ENCODE measurements at regions not wholly inside any gene's neighbourhood (a gene's known extent, or its start where the extent isn't known, plus 50 kb on each side); places are given as distances from the start of the nearest gene placed in this dataset.

GRCh38 chr16:5791011-5791657 lies 693.5 kb upstream of the EEF2KMT start:
- DNase-seq: no peak
- H3K4me3 Mint-ChIP-seq: no peak overlapping the region
- peaks cover 0 to 10% (median 5%) of the 10 kb centered on the region in 5 donors for H3K27me3 Mint-ChIP-seq
- no peak for ATAC-seq
- no peaks in the 10 kb centered on the region for H3K36me3 Mint-ChIP-seq
- H3K27ac Mint-ChIP-seq: no peak overlapping the region
- H3K4me1 Mint-ChIP-seq: no peaks in the 10 kb centered on the region
- peaks cover 0 to 23% (median 2%) of the 10 kb centered on the region in 9 donors for H3K9me3 Mint-ChIP-seq
- POLR2A ChIA-PET: no interaction called here

GRCh38 chr16:5790512-5790911 lies 692.9 kb upstream of the EEF2KMT start:
- Mint-ChIP-seq H3K4me1 (no peaks in the 10 kb centered on the region), H3K9me3 (peaks cover 0 to 22% (median 5%) of the 10 kb centered on the region in 9 donors)
- POLR2A ChIA-PET: no interaction called here

GRCh38 chr16:5789033-5789432 lies 691.4 kb upstream of the EEF2KMT start:
- peaks cover 0 to 12% (median 4%) of the 10 kb centered on the region in 5 donors for H3K27me3 Mint-ChIP-seq

More at GRCh38 chr16:5790512-5790911, 692.9 kb upstream of the EEF2KMT start:
- Mint-ChIP-seq H3K36me3 (no peaks in the 10 kb centered on the region), H3K27me3 (peaks cover 0 to 15% (median 5%) of the 10 kb centered on the region in 5 donors), H3K27ac (no peak overlapping the region), H3K4me3 (no peak overlapping the region)
- no peak for ATAC-seq
- DNase-seq: no peak

GRCh38 chr16:5781436-5781835 lies 683.8 kb upstream of the EEF2KMT start:
- DNase-seq (no peak), ATAC-seq (no peak)
- H3K9me3 Mint-ChIP-seq: peaks cover 0 to 34% (median 7%) of the 10 kb centered on the region in 9 donors
- no peak overlapping the region for H3K4me3 Mint-ChIP-seq
- peaks cover 0 to 6% (median 0%) of the 10 kb centered on the region in 5 donors for H3K27me3 Mint-ChIP-seq
- POLR2A ChIA-PET: no interaction called here
- no peaks in the 10 kb centered on the region for H3K36me3 Mint-ChIP-seq
- H3K4me1 Mint-ChIP-seq: no peaks in the 10 kb centered on the region
- H3K27ac Mint-ChIP-seq: no peak overlapping the region

More at GRCh38 chr16:5789033-5789432, 691.4 kb upstream of the EEF2KMT start:
- ATAC-seq (no peak), DNase-seq (no peak)
- Mint-ChIP-seq H3K9me3 (peaks cover 0 to 23% (median 4%) of the 10 kb centered on the region in 9 donors), H3K27ac (no peak overlapping the region), H3K36me3 (no peaks in the 10 kb centered on the region), H3K4me1 (no peaks in the 10 kb centered on the region), H3K4me3 (no peak overlapping the region)
- POLR2A ChIA-PET: no interaction called here

- Mint-ChIP-seq H3K4me1 (no peaks in the 10 kb centered on the region), H3K9me3 (peaks cover 0 to 33% (median 3%) of the 10 kb centered on the region in 9 donors), H3K4me3 (no peak overlapping the region), H3K27ac (no peak overlapping the region), H3K27me3 (no peaks in the 10 kb centered on the region), H3K36me3 (no peaks in the 10 kb centered on the region)
- ATAC-seq (no peak), DNase-seq (no peak)
- POLR2A ChIA-PET: no interaction called here
These were observed 679.3 kb upstream of the EEF2KMT start for GRCh38 chr16:5776876-5777275.

GRCh38 chr16:5775916-5776315 lies 678.3 kb upstream of the EEF2KMT start:
- ATAC-seq (no peak), DNase-seq (no peak)
- Mint-ChIP-seq H3K27me3 (no peaks in the 10 kb centered on the region), H3K9me3 (peaks cover 0 to 33% (median 3%) of the 10 kb centered on the region in 9 donors), H3K27ac (no peak overlapping the region), H3K36me3 (no peaks in the 10 kb centered on the region), H3K4me1 (no peaks in the 10 kb centered on the region), H3K4me3 (no peak overlapping the region)
- POLR2A ChIA-PET: no interaction called here

GRCh38 chr16:5770118-5770517 lies 672.5 kb upstream of the EEF2KMT start:
- Mint-ChIP-seq H3K9me3 (peaks cover 0 to 27% (median 3%) of the 10 kb centered on the region in 9 donors), H3K4me1 (no peaks in the 10 kb centered on the region), H3K4me3 (no peak overlapping the region), H3K27me3 (peaks cover 0 to 1% (median 0%) of the 10 kb centered on the region in 5 donors), H3K36me3 (no peaks in the 10 kb centered on the region), H3K27ac (no peak overlapping the region)
- no peak for DNase-seq
- POLR2A ChIA-PET: no interaction called here
- no peak for ATAC-seq

GRCh38 chr16:5769513-5769912 lies 671.9 kb upstream of the EEF2KMT start:
- Mint-ChIP-seq H3K9me3 (peaks cover 0 to 27% (median 3%) of the 10 kb centered on the region in 9 donors), H3K27me3 (peaks cover 0 to 1% (median 0%) of the 10 kb centered on the region in 5 donors), H3K4me3 (no peak overlapping the region), H3K27ac (no peak overlapping the region), H3K4me1 (no peaks in the 10 kb centered on the region), H3K36me3 (no peaks in the 10 kb centered on the region)
- POLR2A ChIA-PET: no interaction called here
- ATAC-seq: no peak
- DNase-seq: no peak

- Mint-ChIP-seq H3K27me3 (peaks cover 0 to 1% (median 0%) of the 10 kb centered on the region in 5 donors), H3K27ac (no peak overlapping the region), H3K4me3 (no peak overlapping the region), H3K36me3 (no peaks in the 10 kb centered on the region), H3K9me3 (peaks cover 0 to 27% (median 3%) of the 10 kb centered on the region in 9 donors), H3K4me1 (no peaks in the 10 kb centered on the region)
- ATAC-seq (no peak), DNase-seq (no peak)
- POLR2A ChIA-PET: no interaction called here
These were observed 670.9 kb upstream of the EEF2KMT start for GRCh38 chr16:5768445-5768844.

- ATAC-seq: no peak
- Mint-ChIP-seq H3K27ac (no peak overlapping the region), H3K9me3 (peaks cover 0 to 34% (median 3%) of the 10 kb centered on the region in 9 donors), H3K36me3 (no peaks in the 10 kb centered on the region), H3K27me3 (peaks cover 0 to 7% (median 1%) of the 10 kb centered on the region in 5 donors), H3K4me1 (no peaks in the 10 kb centered on the region), H3K4me3 (no peak overlapping the region)
- POLR2A ChIA-PET: no interaction called here
- no peak for DNase-seq
These were observed 665.6 kb upstream of the EEF2KMT start for GRCh38 chr16:5763176-5763575.

GRCh38 chr16:5762362-5762761 lies 664.8 kb upstream of the EEF2KMT start:
- POLR2A ChIA-PET: no interaction called here

GRCh38 chr16:5761592-5761991 lies 664.0 kb upstream of the EEF2KMT start:
- POLR2A ChIA-PET: no interaction called here

More at GRCh38 chr16:5762362-5762761, 664.8 kb upstream of the EEF2KMT start:
- no peaks in the 10 kb centered on the region for H3K4me1 Mint-ChIP-seq
- H3K36me3 Mint-ChIP-seq: no peaks in the 10 kb centered on the region
- peaks cover 0 to 34% (median 3%) of the 10 kb centered on the region in 9 donors for H3K9me3 Mint-ChIP-seq
- DNase-seq (no peak), ATAC-seq (no peak)
- H3K27ac Mint-ChIP-seq: no peak overlapping the region
- peaks cover 0 to 7% (median 1%) of the 10 kb centered on the region in 5 donors for H3K27me3 Mint-ChIP-seq
- H3K4me3 Mint-ChIP-seq: no peak overlapping the region

GRCh38 chr16:5758281-5758680 lies 660.7 kb upstream of the EEF2KMT start:
- Mint-ChIP-seq H3K27ac (no peak overlapping the region), H3K36me3 (peaks cover 0 to 4% (median 0%) of the 10 kb centered on the region in 3 donors), H3K4me3 (no peak overlapping the region), H3K4me1 (no peaks in the 10 kb centered on the region), H3K27me3 (peaks cover 0 to 17% (median 4%) of the 10 kb centered on the region in 5 donors), H3K9me3 (peaks cover 0 to 26% (median 4%) of the 10 kb centered on the region in 9 donors)
- POLR2A ChIA-PET: no interaction called here
- ATAC-seq: no peak
- DNase-seq: no peak

More at GRCh38 chr16:5761592-5761991, 664.0 kb upstream of the EEF2KMT start:
- H3K36me3 Mint-ChIP-seq: peaks cover 0 to 4% (median 0%) of the 10 kb centered on the region in 3 donors
- no peak for ATAC-seq
- H3K9me3 Mint-ChIP-seq: peaks cover 0 to 28% (median 4%) of the 10 kb centered on the region in 9 donors
- H3K4me3 Mint-ChIP-seq: no peak overlapping the region
- H3K4me1 Mint-ChIP-seq: no peaks in the 10 kb centered on the region
- no peak overlapping the region for H3K27ac Mint-ChIP-seq
- peaks cover 0 to 7% (median 1%) of the 10 kb centered on the region in 5 donors for H3K27me3 Mint-ChIP-seq
- DNase-seq: no peak

- Mint-ChIP-seq H3K9me3 (peaks cover 0 to 26% (median 4%) of the 10 kb centered on the region in 9 donors), H3K4me1 (no peaks in the 10 kb centered on the region), H3K27me3 (peaks cover 3 to 23% (median 9%) of the 10 kb centered on the region in 5 donors), H3K4me3 (no peak overlapping the region), H3K36me3 (peaks cover 0 to 4% (median 0%) of the 10 kb centered on the region in 3 donors), H3K27ac (no peak overlapping the region)
- DNase-seq (no peak), ATAC-seq (no peak)
- POLR2A ChIA-PET: no interaction called here
These were observed 659.4 kb upstream of the EEF2KMT start for GRCh38 chr16:5756969-5757368.

Data from naive thymus-derived CD8-positive, alpha-beta T cell (primary cell).